ENCODE measurements at regions not wholly inside any gene's neighbourhood (a gene's known extent, or its start where the extent isn't known, plus 50 kb on each side); places are given as distances from the start of the nearest gene placed in this dataset.

DNA sequence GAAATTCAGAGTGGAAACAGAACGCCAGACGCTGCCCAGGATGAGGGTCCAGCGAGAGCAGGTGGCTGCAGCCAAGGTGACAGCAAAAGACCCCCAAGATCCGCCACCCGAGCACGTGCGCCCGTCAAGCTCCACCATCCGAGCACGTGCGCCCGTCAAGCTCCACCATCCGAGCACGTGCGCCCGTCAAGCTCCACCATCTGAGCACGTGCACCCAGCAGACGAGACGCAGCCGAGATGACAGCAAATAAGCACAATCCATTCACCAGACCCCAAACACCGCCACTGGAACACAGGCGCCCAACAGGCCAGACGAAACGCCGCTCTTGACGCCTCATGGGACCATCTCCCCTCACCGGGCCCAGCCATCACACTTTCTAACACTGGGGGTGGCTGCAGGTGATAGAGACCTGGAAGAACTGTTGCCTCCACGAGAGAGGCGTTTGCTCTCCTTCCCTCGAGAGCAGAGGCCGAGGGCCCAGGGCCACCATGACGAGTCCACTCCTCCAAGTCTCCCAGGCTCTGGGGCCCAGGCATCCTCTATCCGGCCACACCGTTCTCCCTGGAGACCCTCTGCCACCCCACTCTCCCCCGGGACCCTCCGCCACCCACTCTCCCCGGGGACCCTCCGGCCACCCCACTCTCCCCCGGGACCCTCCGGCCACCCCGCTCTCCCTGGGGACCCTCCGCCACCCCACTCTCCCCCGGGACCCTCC, 62.1 kb upstream of the GALNT9 start:
- TF ChIP-seq CTCF (optimal IDR thresholded peaks at IDR 0.05 in 1 of 3, IDR thresholded peaks at IDR 0.05 in 1 of 3, conservative IDR thresholded peaks at IDR 0.05 in 1 of 3; ENCODE audit: extremely low read depth in 1 of 3, insufficient read depth in 2 of 3, low read length in 3 of 3): no peak
- no peak for TF ChIP-seq EZH2 (IDR thresholded peaks at IDR 0.05; ENCODE audit: low read length)
- Histone ChIP-seq H3K79me2 (ENCODE audit: control insufficient read depth, insufficient read depth, low read length) (no peaks in the 10 kb centered on the region), H3K9me1 (ENCODE audit: control insufficient read depth, extremely low read depth, insufficient read depth, low read length) (no peaks in the 10 kb centered on the region), H3K27ac (ENCODE audit: control insufficient read depth, insufficient read depth, low read length) (no peak overlapping the region), H2AFZ (ENCODE audit: control insufficient read depth, low read length) (no peak overlapping the region), H3K4me3 (ENCODE audit: control insufficient read depth in 2 of 3, extremely low read depth in 1 of 3, insufficient read depth in 2 of 3, low read depth in 1 of 3, low read length in 3 of 3) (no peak overlapping the region), H4K20me1 (ENCODE audit: control insufficient read depth, extremely low read depth, insufficient read depth, low read length) (no peaks in the 10 kb centered on the region), H3K27me3 (ENCODE audit: control insufficient read depth, extremely low read depth, insufficient read depth, low read length) (peaks cover 40% of the 10 kb centered on the region), H3K36me3 (ENCODE audit: control insufficient read depth in 2 of 2, extremely low read depth in 1 of 2, insufficient read depth in 2 of 2, low read length in 2 of 2) (no peaks in the 10 kb centered on the region), H3K9ac (ENCODE audit: control insufficient read depth, extremely low read depth, insufficient read depth, low read length) (no peak overlapping the region), H3K4me1 (ENCODE audit: control insufficient read depth, extremely low read depth, insufficient read depth, low read length) (no peaks in the 10 kb centered on the region), H3K9me3 (ENCODE audit: control insufficient read depth, low read depth, low read length) (peaks cover 10% of the 10 kb centered on the region), H3K4me2 (ENCODE audit: control insufficient read depth, extremely low read depth, insufficient read depth, low read depth, low read length) (no peak overlapping the region)
- DNase-seq (ENCODE audit: low read depth, low spot score): no peak
- no peak for FAIRE-seq
- dilution Hi-C loops (cut with MboI; ENCODE audit: extremely low pct_ligation_motif_present, low sequenced_read_pairs): no loop called here

DNA sequence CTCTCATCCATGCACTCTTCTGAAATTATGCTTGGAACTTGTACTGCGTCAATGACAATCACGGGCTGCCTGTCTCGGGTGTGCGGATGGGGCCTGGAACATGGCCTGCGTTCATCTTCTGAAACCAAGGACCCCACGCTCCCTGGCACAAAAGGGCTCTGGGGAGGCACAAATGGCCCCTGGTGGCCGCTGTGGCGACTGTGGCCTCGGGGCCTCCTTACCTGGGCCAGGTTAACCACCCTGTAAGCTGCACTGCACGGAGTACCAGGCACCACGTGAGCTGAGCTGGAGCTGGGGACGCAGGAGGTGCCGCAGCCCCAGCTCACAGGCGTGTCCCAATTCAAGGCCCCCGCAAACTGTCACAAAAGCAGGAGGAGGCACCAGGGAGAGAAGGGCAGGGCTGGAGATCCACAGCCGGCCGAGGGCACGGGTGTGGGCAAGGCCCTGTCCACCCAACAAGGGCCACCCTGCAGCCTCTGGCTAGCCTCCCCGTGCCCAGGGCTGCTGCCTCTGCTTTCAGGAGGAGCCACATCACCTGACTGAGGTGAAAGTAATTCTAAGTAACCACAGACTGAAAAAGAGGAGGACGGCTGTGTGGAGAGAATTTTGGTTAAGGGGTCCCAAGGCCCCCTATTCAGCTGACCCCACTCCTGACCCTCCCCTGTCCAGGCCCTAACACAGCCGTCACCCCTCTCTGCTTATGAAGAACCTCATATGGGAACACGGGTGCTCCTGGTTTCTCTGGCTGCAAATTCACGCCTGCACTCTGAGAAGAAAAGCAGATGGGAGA, 61.1 kb upstream of the GALNT9 start:
- no peak for FAIRE-seq
- H4K20me1 ChIP-seq (ENCODE audit: control insufficient read depth, extremely low read depth, insufficient read depth, low read length): no peaks in the 10 kb centered on the region
- H3K4me2 ChIP-seq (ENCODE audit: control insufficient read depth, extremely low read depth, insufficient read depth, low read depth, low read length): no peak overlapping the region
- TF ChIP-seq CTCF (optimal IDR thresholded peaks at IDR 0.05 in 1 of 3, IDR thresholded peaks at IDR 0.05 in 1 of 3, conservative IDR thresholded peaks at IDR 0.05 in 1 of 3; ENCODE audit: extremely low read depth in 1 of 3, insufficient read depth in 2 of 3, low read length in 3 of 3) (no peak), EZH2 (IDR thresholded peaks at IDR 0.05; ENCODE audit: low read length) (no peak)
- no peak for DNase-seq (ENCODE audit: low read depth, low spot score)
- no peak overlapping the region for H3K4me3 ChIP-seq (ENCODE audit: control insufficient read depth in 2 of 3, extremely low read depth in 1 of 3, insufficient read depth in 2 of 3, low read depth in 1 of 3, low read length in 3 of 3)
- no peak overlapping the region for H3K27ac ChIP-seq (ENCODE audit: control insufficient read depth, insufficient read depth, low read length)
- H3K9me1 ChIP-seq (ENCODE audit: control insufficient read depth, extremely low read depth, insufficient read depth, low read length): no peaks in the 10 kb centered on the region
- H3K27me3 ChIP-seq (ENCODE audit: control insufficient read depth, extremely low read depth, insufficient read depth, low read length): peaks cover 40% of the 10 kb centered on the region
- H2AFZ ChIP-seq (ENCODE audit: control insufficient read depth, low read length): no peak overlapping the region
- H3K36me3 ChIP-seq (ENCODE audit: control insufficient read depth in 2 of 2, extremely low read depth in 1 of 2, insufficient read depth in 2 of 2, low read length in 2 of 2): no peaks in the 10 kb centered on the region
- peaks cover 10% of the 10 kb centered on the region for H3K9me3 ChIP-seq (ENCODE audit: control insufficient read depth, low read depth, low read length)
- dilution Hi-C loops (cut with MboI; ENCODE audit: extremely low pct_ligation_motif_present, low sequenced_read_pairs): no loop called here
- no peak overlapping the region for H3K9ac ChIP-seq (ENCODE audit: control insufficient read depth, extremely low read depth, insufficient read depth, low read length)
- no peaks in the 10 kb centered on the region for H3K79me2 ChIP-seq (ENCODE audit: control insufficient read depth, insufficient read depth, low read length)
- no peaks in the 10 kb centered on the region for H3K4me1 ChIP-seq (ENCODE audit: control insufficient read depth, extremely low read depth, insufficient read depth, low read length)

All from keratinocyte (primary cell).